ENCODE measurements at regions not wholly inside any gene's neighbourhood (a gene's known extent, or its start where the extent isn't known, plus 50 kb on each side); places are given as distances from the start of the nearest gene placed in this dataset.

DNA sequence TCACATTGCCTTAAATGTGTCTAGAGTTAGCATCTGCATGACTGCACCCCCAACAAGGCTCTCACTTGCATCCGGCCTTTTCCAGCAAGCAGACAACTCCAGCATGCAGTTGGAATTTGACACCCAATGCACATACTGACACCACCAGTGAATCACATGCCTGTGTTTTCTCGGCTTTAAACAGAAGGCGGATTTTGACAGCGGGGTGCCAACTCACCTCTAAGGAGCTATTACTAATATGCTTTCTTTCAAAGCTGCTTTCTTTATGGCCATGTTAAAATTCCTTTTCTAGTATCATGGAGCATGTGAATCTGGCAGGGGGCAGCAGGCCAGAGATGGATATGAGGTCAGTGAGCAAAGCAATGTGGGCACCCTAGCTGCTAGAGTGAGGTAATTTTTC is 78.0 kb upstream of the CLNK start:
- TF ChIP-seq, protein P1, sequence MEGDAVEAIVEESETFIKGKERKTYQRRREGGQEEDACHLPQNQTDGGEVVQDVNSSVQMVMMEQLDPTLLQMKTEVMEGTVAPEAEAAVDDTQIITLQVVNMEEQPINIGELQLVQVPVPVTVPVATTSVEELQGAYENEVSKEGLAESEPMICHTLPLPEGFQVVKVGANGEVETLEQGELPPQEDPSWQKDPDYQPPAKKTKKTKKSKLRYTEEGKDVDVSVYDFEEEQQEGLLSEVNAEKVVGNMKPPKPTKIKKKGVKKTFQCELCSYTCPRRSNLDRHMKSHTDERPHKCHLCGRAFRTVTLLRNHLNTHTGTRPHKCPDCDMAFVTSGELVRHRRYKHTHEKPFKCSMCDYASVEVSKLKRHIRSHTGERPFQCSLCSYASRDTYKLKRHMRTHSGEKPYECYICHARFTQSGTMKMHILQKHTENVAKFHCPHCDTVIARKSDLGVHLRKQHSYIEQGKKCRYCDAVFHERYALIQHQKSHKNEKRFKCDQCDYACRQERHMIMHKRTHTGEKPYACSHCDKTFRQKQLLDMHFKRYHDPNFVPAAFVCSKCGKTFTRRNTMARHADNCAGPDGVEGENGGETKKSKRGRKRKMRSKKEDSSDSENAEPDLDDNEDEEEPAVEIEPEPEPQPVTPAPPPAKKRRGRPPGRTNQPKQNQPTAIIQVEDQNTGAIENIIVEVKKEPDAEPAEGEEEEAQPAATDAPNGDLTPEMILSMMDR (IDR thresholded peaks at IDR 0.05): no peak
- TF ChIP-seq POLR2A (IDR thresholded peaks at IDR 0.05): no peak

All from body of pancreas (tissue), 4 donors.